ENCODE measurements at regions not wholly inside any gene's neighbourhood (a gene's known extent, or its start where the extent isn't known, plus 50 kb on each side); places are given as distances from the start of the nearest gene placed in this dataset.
"Not testable (repeated sequence)": the region's sequence is repeated elsewhere in the genome, so short reads cannot be mapped to it uniquely, and the experiment has no call there.

DNA sequence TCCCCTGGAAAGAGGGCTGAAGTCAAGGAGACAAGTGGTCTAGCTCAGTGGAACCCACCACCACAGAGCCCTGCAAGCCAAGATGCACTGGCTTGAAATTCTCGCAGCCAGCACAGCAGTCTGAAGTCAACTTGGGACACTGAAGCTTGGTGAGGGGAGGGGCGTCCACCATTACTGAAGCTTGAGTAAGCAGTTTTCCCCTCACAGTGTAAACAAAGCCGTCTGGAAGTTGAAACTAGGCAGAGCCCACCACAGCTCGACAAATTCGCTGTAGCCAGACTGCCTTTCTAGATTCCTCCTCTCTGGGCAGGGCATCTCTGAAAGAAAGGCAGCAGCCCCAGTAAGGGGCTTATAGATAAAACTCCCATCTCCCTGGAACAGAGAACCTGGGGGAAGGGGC lies 87.3 kb upstream of the KITLG start:
- not testable (repeated sequence) for DNase-seq

- no peak for DNase-seq
Observed at GRCh38 chr12:88665071-88665470, 84.8 kb upstream of the KITLG start.

- DNase-seq, result no peak
Observed at GRCh38 chr12:88662961-88663360, 82.7 kb upstream of the KITLG start.

- no peak for DNase-seq
Observed at GRCh38 chr12:88662093-88662492, 81.8 kb upstream of the KITLG start.

GRCh38 chr12:88658009-88658408 lies 77.7 kb upstream of the KITLG start:
- DNase-seq, result no peak

- DNase-seq, result no peak
Observed at GRCh38 chr12:88650715-88651114, 70.4 kb upstream of the KITLG start.

DNA sequence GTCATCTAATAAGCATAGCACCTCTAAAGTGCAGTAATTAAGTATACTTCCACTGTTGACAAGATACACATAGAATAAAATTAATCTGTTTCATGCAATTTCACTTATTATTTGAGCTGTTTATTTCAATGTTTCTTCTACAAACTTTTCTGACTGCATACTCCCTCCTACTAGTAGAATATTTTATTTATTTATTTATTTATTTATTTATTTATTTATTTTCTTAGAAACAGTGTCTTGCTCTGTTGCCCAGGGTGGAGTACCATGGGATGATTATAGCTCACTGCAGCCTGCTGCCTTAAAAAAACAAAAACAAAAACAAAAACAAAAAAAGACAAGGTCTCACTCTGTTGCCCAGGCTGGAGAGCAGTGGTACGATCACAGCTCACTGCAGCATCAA lies 68.4 kb upstream of the KITLG start:
- DNase-seq, result no peak

GRCh38 chr12:88646824-88647223 lies 66.6 kb upstream of the KITLG start:
- no peak for DNase-seq

DNA sequence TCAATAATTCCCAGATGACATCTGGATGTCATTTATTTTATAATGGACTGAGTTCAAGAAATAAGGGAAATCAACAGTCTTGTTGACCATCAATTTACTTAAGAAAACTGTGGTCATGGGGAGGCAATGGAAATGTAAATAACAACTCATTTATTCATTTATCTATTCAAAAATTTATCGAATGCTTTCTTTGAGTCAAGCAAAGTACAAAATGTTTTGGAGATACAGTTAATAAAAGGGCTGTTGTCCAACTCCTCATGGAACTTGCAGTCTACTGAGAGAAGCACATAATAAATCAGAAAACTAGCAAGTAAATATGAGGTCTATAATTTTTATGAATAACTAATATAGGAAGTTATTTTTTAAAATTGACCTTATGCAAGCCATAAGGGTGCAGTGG lies 65.5 kb upstream of the KITLG start:
- DNase-seq, result no peak

- DNase-seq, result no peak
Observed at GRCh38 chr12:88644946-88645702, 64.9 kb upstream of the KITLG start.

GRCh38 chr12:88643685-88644084 lies 63.4 kb upstream of the KITLG start:
- DNase-seq, result no peak

- DNase-seq, result no peak
Observed at GRCh38 chr12:88642675-88643431, 62.6 kb upstream of the KITLG start.

GRCh38 chr12:88638966-88639760 lies 58.9 kb upstream of the KITLG start:
- no peak for DNase-seq

DNA sequence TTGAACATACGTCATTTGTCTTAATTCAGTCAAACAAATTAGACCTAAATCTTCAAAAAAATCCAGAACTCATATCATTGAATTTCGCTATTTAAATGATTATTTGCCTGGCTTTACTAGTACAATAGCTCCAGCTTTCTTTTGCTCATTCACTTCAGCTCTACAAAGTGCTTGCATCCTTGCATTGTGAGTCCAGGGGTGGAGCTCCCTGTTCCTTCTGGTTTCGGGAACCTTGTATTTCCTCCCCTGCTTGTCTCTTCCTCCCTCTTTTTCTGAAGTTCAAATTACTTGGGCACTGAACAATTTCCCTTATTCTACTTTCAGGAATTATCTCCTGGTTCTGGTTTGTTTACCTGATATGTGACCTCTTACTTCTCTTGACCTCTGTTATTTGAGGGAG lies 58.1 kb upstream of the KITLG start:
- no peak for DNase-seq

GRCh38 chr12:88634008-88634407 lies 53.7 kb upstream of the KITLG start:
- no peak for DNase-seq

GRCh38 chr12:88633312-88633711 lies 53.0 kb upstream of the KITLG start:
- DNase-seq, result no peak

GRCh38 chr12:88630561-88630960 lies 50.3 kb upstream of the KITLG start:
- DNase-seq, result no peak

All from stimulated activated CD4-positive, alpha-beta T cell treated with anti-CD3 and anti-CD28 coated beads, Interleukin-2, amount 100 ng/mL, for 24 hours (primary cell).